Natural killer cell treated with Interleukin-12 subunit alpha and Interleukin-12 subunit beta and Interleukin-15 and Interleukin-18, amount 100 ng/mL, for 72 hours (primary cell): ENCODE measurements at regions not wholly inside any gene's neighbourhood (a gene's known extent, or its start where the extent isn't known, plus 50 kb on each side); places are given as distances from the start of the nearest gene placed in this dataset.

Experiments
- ATAC-seq, 2 donors: fragments of 150-1000 bp; cut with Tn5 transposase in 1 of 2; sonication (Bioruptor Pico), chemical (Tn5 transposase) in 1 of 2; 2 replicates each; pipeline ENCODE4 v1.10.0; 2021
- DNase-seq: peaks from one replicate; pipeline ENCODE4 v3.0.0; 2022; ENCODE audit warnings: low spot score
- H3K27ac Mint-ChIP-seq, 2 donors: 1 replicate in 1 of 2; 2 replicates in 1 of 2; pipeline ENCODE4 v1.8.0; 2022; ENCODE audit warnings: mixed read lengths in 2 of 2, mild to moderate bottlenecking in 1 of 2, moderate library complexity in 1 of 2
- H3K27me3 Mint-ChIP-seq, 2 donors: 1 replicate in 1 of 2; 2 replicates in 1 of 2; pipeline ENCODE4 v1.8.0; 2022; ENCODE audit warnings: mixed read lengths in 2 of 2
- H3K36me3 Mint-ChIP-seq: one replicate; pipeline ENCODE4 v1.8.0; 2022; ENCODE audit warnings: mixed read lengths
- H3K4me1 Mint-ChIP-seq, 2 donors: 1 replicate in 1 of 2; 2 replicates in 1 of 2; pipeline ENCODE4 v1.8.0; 2022; ENCODE audit warnings: low read depth in 2 of 2, mixed read lengths in 2 of 2, mild to moderate bottlenecking in 1 of 2
- H3K4me3 Mint-ChIP-seq: one replicate; pipeline ENCODE4 v1.8.0; 2022; ENCODE audit warnings: mixed read lengths
- H3K9me3 Mint-ChIP-seq: 2 replicates; pipeline ENCODE4 v1.8.0; 2022; ENCODE audit warnings: mixed read lengths

DNA sequence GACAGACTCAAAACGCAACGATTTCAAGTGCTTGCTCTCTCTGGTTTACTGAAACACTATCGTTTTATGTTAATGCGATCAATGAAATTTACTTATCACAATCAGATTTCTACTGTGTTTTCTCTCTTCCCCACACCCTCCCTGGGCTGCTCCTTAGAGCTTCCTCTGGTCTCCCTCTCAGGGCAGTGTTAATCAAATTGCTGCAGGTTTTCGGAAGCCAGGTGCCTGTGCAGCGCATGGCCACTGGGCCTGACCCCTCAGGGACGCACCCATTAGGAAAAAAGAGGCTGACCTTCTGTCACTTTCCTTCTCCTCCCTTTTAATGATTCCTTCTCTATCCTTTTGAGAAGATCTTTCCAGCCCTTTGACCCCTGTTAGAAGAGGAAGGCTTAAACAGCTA is 134.5 kb upstream of the ONECUT1 start:
- Mint-ChIP-seq H3K36me3 (no peaks in the 10 kb centered on the region), H3K4me1 (no peaks in the 10 kb centered on the region), H3K4me3 (no peak overlapping the region), H3K27ac (no peak overlapping the region), H3K27me3 (peaks cover 2 to 6% of the 10 kb centered on the region in 2 donors), H3K9me3 (peaks cover 5% of the 10 kb centered on the region)
- ATAC-seq (no peak), DNase-seq (no peak)

DNA sequence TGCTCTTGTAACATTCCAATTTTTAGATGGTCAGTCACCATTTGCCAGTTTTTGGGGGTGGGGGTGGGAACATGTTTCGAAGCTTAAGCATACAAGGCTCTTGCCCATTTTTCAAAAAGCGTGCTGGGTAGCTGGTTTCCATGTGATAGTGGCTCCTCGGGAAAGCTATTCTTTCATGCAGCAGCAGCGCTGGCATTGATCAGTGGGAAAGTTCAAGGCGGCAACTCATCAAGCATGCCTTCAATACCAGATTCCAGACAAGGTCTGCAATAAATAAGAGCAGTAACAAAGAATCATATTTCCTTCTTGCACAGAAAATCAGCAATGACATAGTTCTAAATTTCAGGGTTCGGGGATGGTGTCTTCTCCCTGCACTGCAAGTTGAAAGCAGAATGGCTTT is 133.5 kb upstream of the ONECUT1 start:
- DNase-seq (no peak), ATAC-seq (no peak)
- Mint-ChIP-seq H3K27me3 (peaks cover 2 to 9% of the 10 kb centered on the region in 2 donors), H3K4me1 (no peaks in the 10 kb centered on the region), H3K4me3 (no peak overlapping the region), H3K27ac (no peak overlapping the region), H3K9me3 (peaks cover 5% of the 10 kb centered on the region), H3K36me3 (no peaks in the 10 kb centered on the region)

DNA sequence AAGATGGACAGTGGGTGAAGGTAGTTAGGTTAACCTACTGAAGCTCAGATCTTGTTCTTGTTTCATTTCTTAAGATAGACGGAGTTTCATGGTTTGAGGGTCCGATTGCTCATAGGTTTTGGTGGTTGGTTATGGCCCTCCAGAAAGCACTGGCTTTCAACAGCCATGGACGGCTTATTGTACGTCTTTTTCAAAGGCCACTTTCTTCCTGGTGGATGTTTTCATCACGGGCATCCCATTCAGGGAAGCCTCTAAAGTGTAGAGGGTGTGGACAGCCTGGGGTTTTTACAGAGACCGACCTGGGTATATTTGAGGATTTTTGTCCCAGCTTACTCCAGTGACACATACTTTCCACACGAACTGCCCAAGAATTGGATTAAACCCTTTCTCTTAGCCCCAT is 132.7 kb upstream of the ONECUT1 start:
- H3K4me1 Mint-ChIP-seq: no peaks in the 10 kb centered on the region
- no peaks in the 10 kb centered on the region for H3K36me3 Mint-ChIP-seq
- H3K9me3 Mint-ChIP-seq: peaks cover 5% of the 10 kb centered on the region
- ATAC-seq (no peak), DNase-seq (no peak)
- H3K27me3 Mint-ChIP-seq: peaks cover 2 to 13% of the 10 kb centered on the region in 2 donors
- H3K27ac Mint-ChIP-seq: no peak overlapping the region
- no peak overlapping the region for H3K4me3 Mint-ChIP-seq

DNA sequence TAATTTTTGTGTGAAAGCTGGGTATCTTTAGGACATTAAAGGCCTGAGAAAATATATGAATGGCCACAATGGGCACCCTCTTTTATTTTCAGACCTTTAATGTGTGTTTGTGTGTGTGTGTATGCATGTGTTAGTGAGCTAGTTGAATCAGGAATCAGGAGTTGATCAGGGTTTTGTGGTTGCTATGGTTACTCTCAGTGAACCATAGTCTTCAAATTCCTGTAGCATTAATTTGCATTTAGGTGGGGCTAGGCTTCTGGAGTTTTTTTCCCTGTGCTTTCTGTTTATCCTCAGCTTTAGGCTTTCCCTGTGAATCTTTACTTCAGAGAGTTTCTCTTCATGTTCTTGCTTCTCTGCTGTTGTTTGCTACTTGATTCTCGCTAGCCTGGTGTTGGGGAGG is 122.0 kb upstream of the ONECUT1 start:
- Mint-ChIP-seq H3K4me1 (no peaks in the 10 kb centered on the region), H3K4me3 (no peak overlapping the region), H3K9me3 (peaks cover 8% of the 10 kb centered on the region), H3K36me3 (no peaks in the 10 kb centered on the region), H3K27me3 (peaks cover 2 to 9% of the 10 kb centered on the region in 2 donors), H3K27ac (no peak overlapping the region)
- DNase-seq (no peak), ATAC-seq (no peak)

DNA sequence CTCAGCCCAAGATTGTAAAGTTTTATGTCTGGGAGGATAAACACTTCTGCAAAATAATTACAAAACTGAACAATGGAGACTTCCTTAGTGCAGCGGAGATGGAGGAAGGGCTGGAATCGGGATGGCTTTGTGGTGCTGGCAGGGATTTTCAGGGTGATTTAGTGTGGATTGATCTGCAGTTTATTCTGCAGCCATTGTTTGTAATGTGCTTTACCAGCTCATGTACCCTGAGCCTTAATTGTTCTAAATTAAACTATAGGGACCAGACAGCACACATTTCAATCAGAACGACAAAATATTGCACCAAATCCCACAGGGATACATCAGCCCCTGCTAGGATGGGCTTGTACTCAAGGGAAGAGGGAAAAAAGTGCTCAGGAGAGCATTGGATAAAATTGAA is 103.2 kb upstream of the ONECUT1 start:
- no peak overlapping the region for H3K27ac Mint-ChIP-seq
- DNase-seq: no peak
- peaks cover 7 to 9% of the 10 kb centered on the region in 2 donors for H3K27me3 Mint-ChIP-seq
- H3K4me1 Mint-ChIP-seq: no peaks in the 10 kb centered on the region
- no peak for ATAC-seq
- no peaks in the 10 kb centered on the region for H3K36me3 Mint-ChIP-seq
- peaks cover 4% of the 10 kb centered on the region for H3K9me3 Mint-ChIP-seq
- H3K4me3 Mint-ChIP-seq: no peak overlapping the region

DNA sequence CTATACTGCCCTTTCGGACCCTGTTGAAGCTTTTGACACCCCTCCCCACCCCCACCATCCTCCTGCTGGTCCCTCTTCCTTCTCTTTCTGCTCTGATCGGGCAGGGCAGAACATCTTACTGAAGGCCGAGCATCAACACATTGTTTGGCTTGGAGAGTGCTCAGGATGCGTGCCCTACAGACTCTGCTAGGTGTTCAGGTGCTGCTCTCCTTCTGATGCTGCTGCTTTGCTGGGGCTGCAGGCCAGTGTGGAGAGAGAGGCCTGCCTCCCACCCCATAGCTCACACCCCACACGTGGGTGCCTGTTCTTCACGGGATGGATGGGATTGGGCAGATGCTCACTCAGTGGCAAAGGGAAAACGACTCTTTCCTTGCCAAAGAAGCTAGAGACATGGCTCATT is 89.8 kb upstream of the ONECUT1 start:
- no peak for DNase-seq
- no peak for ATAC-seq
- Mint-ChIP-seq H3K4me1 (no peaks in the 10 kb centered on the region), H3K27me3 (peaks cover 3 to 12% of the 10 kb centered on the region in 2 donors), H3K4me3 (no peak overlapping the region), H3K9me3 (no peaks in the 10 kb centered on the region), H3K36me3 (no peaks in the 10 kb centered on the region), H3K27ac (no peak overlapping the region)

DNA sequence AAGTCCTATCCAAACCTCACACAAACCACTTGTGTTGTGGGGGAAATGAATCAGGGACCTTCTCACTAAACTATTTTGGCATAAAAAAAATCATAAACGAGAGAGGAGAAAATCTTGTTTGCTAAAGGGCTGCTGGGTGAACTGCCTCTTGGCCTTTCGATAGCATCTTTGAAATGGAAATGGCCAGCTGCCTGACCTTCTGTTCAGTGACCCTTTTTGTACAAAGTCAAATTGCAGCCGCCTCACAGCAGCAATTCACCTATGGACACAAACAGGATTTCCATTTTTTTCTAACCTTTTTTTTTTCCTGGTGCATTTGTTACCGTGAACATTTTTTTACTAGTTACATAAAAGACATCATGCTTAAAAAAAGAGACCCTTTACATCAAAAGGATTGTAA is 89.0 kb upstream of the ONECUT1 start:
- Mint-ChIP-seq H3K36me3 (no peaks in the 10 kb centered on the region), H3K9me3 (no peaks in the 10 kb centered on the region), H3K4me1 (no peaks in the 10 kb centered on the region), H3K27ac (no peak overlapping the region), H3K27me3 (peaks cover 2 to 12% of the 10 kb centered on the region in 2 donors), H3K4me3 (no peak overlapping the region)
- DNase-seq: no peak
- ATAC-seq: no peak

DNA sequence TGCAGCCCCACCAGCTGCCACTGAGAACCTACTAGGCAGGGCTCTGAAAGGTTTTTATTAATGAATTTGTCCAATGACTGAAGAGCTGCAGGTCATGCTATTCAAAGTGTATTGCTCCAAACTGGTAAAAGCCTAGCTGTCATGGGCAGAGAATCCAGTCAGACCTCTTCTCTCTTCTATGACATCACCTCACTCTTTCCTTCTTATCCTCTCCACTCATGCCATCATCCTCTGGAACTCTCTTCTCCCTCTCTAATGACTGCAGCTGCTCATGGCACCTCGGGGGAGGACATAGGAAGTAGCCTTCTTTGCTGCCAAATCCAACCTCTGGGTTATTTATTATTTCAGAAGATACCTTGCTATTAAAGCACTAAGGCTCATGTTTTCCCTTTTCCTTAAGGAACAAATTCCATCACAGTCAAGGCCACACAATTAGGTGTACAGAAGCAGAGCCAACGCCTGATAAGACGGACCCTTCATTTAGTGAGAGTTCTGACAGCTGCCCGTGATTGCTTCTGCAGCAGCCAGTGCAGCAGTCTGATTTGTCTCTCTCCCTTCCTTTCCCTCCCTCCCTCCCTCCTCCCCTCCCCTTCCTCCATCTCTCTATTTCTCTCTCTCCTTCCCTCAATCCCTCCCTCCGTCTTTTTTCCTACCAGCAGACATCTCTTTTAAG is 87.0 kb upstream of the ONECUT1 start:
- Mint-ChIP-seq H3K27ac (no peak overlapping the region), H3K4me3 (no peak overlapping the region), H3K9me3 (no peaks in the 10 kb centered on the region), H3K4me1 (no peaks in the 10 kb centered on the region), H3K36me3 (no peaks in the 10 kb centered on the region), H3K27me3 (peaks cover 2 to 12% of the 10 kb centered on the region in 2 donors)
- ATAC-seq (no peak), DNase-seq (no peak)

DNA sequence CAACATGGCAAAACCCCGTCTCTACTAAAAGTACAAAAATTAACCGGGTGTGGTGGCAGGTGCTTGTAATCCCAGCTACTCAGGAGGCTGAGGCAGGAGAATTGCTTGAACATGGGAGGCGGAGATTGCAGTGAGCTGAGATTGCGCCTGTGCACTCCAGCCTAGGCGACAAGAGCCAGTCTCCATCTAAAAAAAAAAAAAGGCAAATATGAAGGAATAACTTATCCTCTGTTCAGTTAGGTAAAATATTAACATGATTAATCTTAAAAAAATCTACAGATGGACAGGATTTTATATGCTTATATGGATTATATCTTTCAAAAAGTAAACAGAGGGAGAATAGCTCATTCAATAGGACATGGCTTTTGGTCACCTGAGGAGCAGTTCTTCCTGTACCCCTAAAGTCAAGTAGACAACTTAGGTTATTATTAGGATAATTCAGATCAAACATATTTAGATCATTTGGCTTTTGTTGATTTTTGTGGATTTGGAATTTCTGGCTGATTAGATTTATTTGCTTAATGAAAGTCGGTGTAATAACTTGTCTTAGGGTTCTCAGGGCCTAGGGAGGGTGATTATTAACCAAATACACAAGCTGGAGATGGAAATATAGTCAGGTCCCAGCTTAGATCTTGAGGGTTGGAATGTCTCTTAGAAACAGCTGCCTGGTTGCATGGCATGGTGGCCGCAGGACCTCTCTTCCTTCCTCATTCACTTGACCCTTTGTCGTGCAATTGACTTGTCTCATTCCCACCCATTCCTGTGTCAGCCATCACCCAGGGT is 82.1 kb upstream of the ONECUT1 start:
- no peak for ATAC-seq
- no peak overlapping the region for H3K27ac Mint-ChIP-seq
- no peak overlapping the region for H3K4me3 Mint-ChIP-seq
- DNase-seq: no peak
- peaks cover 12 to 34% of the 10 kb centered on the region in 2 donors for H3K27me3 Mint-ChIP-seq
- peaks cover 3% of the 10 kb centered on the region for H3K9me3 Mint-ChIP-seq
- no peaks in the 10 kb centered on the region for H3K36me3 Mint-ChIP-seq
- no peaks in the 10 kb centered on the region for H3K4me1 Mint-ChIP-seq

DNA sequence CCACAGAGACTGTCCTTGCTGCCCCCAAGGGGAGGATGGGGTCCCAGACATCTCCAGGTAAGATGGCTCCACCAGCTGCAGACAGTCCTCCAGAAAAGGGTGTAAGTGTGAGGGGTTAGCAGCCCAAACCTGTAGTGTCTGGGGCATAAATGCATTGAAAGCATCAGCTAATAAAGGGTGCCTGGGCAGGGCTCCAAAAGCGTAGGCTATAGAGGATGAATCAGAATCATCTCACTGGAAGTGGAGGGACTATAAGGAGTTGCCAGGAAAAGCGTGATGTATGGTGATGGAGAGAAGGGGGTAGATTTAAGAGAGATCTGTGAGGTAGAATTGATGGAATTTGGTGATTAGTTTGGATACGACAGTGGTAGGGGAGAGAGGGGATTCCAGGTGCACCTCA is 79.9 kb upstream of the ONECUT1 start:
- H3K36me3 Mint-ChIP-seq: no peaks in the 10 kb centered on the region
- peaks cover 10% of the 10 kb centered on the region for H3K9me3 Mint-ChIP-seq
- H3K4me1 Mint-ChIP-seq: no peaks in the 10 kb centered on the region
- ATAC-seq (no peak), DNase-seq (no peak)
- H3K4me3 Mint-ChIP-seq: no peak overlapping the region
- H3K27ac Mint-ChIP-seq: no peak overlapping the region
- H3K27me3 Mint-ChIP-seq: peaks cover 16 to 39% of the 10 kb centered on the region in 2 donors

DNA sequence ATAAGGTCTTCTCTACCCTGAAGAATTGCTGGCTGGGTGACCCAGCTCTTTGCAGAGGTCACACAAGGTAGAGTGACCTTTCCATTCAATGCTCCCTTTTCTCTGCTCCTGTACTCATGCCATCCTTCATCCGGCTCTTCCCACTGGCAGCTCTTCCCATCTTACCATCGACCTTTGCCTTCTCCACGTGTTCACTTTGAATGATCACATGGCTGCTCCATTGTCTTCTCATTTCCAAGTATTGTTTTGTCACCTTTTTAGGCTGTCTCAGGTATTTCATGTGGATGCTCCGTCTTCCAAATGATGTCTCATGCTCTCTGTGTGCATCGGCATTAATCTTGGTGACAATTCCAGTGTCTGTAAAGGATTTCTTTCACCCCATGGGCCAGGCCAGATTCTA is 76.6 kb upstream of the ONECUT1 start:
- peaks cover 13% of the 10 kb centered on the region for H3K9me3 Mint-ChIP-seq
- DNase-seq (no peak), ATAC-seq (no peak)
- H3K4me1 Mint-ChIP-seq: no peaks in the 10 kb centered on the region
- H3K36me3 Mint-ChIP-seq: no peaks in the 10 kb centered on the region
- H3K4me3 Mint-ChIP-seq: no peak overlapping the region
- peaks cover 22 to 45% of the 10 kb centered on the region in 2 donors for H3K27me3 Mint-ChIP-seq
- no peak overlapping the region for H3K27ac Mint-ChIP-seq

DNA sequence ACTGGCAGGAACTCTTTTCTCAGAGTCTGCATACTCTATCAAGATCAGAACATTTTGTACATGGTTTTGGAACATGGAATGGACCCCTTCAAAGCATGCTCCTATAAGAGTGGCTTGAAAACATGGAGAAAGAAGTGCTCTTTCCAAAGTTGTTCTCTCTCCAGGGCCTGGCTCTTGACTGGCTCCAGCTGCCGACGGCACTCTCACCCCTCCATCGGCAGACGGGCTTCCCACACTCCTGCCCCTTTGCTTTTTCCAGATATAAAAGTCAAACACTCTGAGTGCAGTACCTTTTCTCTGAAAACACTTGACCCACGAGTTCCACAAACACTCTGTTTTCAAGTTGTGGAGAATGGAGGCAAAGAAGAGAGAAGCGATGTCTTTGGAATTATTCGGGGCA is 72.5 kb upstream of the ONECUT1 start:
- Mint-ChIP-seq H3K4me1 (no peaks in the 10 kb centered on the region), H3K36me3 (no peaks in the 10 kb centered on the region), H3K27me3 (peaks cover 12 to 22% of the 10 kb centered on the region in 2 donors), H3K9me3 (peaks cover 11% of the 10 kb centered on the region), H3K27ac (no peak overlapping the region), H3K4me3 (no peak overlapping the region)
- DNase-seq (no peak), ATAC-seq (no peak)

DNA sequence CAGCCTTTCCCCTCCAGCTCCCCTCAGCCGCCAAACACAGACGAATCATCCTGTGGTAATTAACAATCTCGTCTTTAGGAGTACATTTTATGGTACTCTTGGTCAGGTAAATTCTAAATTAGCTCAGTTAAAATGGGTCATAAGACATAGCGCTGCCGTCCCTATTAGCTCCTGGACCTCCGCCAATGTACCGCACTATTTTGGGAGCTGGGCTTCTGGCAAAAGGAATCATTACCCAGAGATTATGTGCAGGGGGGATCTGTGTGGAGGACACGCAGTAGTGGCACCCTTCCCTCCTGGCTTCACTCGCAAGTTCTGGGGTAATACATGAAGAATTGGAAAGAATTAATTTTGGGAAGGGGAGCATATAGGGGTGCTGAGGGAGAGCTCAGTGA is 68.6 kb upstream of the ONECUT1 start:
- Mint-ChIP-seq H3K4me1 (no peaks in the 10 kb centered on the region), H3K36me3 (no peaks in the 10 kb centered on the region), H3K27ac (no peak overlapping the region), H3K9me3 (no peaks in the 10 kb centered on the region), H3K27me3 (peaks cover 7 to 17% of the 10 kb centered on the region in 2 donors), H3K4me3 (no peak overlapping the region)
- no peak for ATAC-seq
- DNase-seq: no peak

DNA sequence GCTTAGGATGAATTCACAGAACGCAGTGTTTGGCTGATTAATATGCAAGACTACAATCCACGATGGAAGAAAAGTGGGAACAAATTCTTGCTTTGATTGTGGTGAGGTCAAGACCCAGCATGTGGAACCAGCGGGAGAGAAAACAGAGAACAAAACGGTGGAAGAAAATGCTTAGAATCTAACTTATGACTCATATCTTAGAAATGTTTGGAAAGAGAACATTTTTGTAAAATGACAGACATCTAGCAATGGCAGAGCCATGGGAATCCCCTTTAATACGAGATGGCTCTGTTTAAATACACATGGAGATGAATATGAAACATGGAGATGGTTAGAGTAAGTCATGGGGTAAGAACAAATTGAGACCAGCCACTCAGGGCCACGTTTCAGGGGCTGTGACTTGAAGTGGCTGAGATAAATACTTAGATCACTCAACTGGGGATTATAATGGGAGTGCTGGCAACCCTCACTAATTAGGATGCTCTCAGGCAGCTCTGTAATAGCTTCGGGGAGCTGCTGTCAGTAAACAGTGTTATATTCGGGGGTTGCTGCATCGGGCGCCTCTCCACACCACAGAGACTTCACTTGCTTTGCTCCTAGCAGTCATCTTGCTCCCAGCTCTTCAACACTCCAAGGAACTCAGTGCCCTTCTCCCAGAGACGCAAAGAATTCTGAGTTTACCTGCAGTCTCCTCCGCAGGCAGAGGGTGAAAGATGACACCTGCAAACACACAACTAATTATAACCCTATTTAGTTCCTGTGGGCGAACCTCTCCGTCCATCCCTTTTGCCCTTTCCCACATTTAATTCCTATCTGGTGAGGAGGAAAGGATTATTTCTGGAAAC is 68.0 kb upstream of the ONECUT1 start:
- H3K36me3 Mint-ChIP-seq: no peaks in the 10 kb centered on the region
- H3K27me3 Mint-ChIP-seq: peaks cover 9 to 17% of the 10 kb centered on the region in 2 donors
- no peaks in the 10 kb centered on the region for H3K4me1 Mint-ChIP-seq
- H3K27ac Mint-ChIP-seq: no peak overlapping the region
- no peak for DNase-seq
- H3K4me3 Mint-ChIP-seq: no peak overlapping the region
- no peaks in the 10 kb centered on the region for H3K9me3 Mint-ChIP-seq
- ATAC-seq: no peak
